ENCODE measurements at regions not wholly inside any gene's neighbourhood (a gene's known extent, or its start where the extent isn't known, plus 50 kb on each side); places are given as distances from the start of the nearest gene placed in this dataset.

GRCh38 chr4:53714236-53715140, 123.2 kb upstream of the LNX1 start:
- TF ChIP-seq CTCF (IDR thresholded peaks at IDR 0.05) = no peak
- DNase-seq (no peak), ATAC-seq (no peak)
- peaks cover 0 to 4% (median 0%) of the 10 kb centered on the region in 7 donors for H3K27me3 ChIP-seq
- no peak overlapping the region for H3K4me3 ChIP-seq
- intact Hi-C loops (cut with DNase I) = loop anchor here in 4 of 10 donors (5.0 to 10.0 kb wide), 3 partner anchors 188 to 193 kb away; no protein-coding TSS in a partner anchor
- H3K9me3 ChIP-seq = no peaks in the 10 kb centered on the region
- H3K4me1 ChIP-seq = peaks cover 0 to 13% (median 0%) of the 10 kb centered on the region in 9 donors
- peak overlapping the region in 1 of 10 donors; percentile 22 for H3K27ac ChIP-seq
- no peaks in the 10 kb centered on the region for H3K36me3 ChIP-seq
- WGBS, 2 donors = 86 to 91% methylated on average over 6 of the region's 6 CpGs

GRCh38 chr4:53713767-53714166, 122.5 kb upstream of the LNX1 start:
- H3K27me3 ChIP-seq = peaks cover 0 to 6% (median 0%) of the 10 kb centered on the region in 7 donors
- peak overlapping the region in 1 of 10 donors; percentile 22 for H3K27ac ChIP-seq
- no peak overlapping the region for H3K4me3 ChIP-seq
- ATAC-seq (no peak), DNase-seq (no peak)
- H3K4me1 ChIP-seq = peaks cover 0 to 13% (median 0%) of the 10 kb centered on the region in 9 donors
- H3K9me3 ChIP-seq = no peaks in the 10 kb centered on the region
- H3K36me3 ChIP-seq = no peaks in the 10 kb centered on the region
- intact Hi-C loops (cut with DNase I) = loop anchor here in 4 of 10 donors (5.0 to 10.0 kb wide), 3 partner anchors 189 to 194 kb away; no protein-coding TSS in a partner anchor
- TF ChIP-seq CTCF (IDR thresholded peaks at IDR 0.05) = no peak

- no peak for ATAC-seq
- Histone ChIP-seq H3K9me3 (no peaks in the 10 kb centered on the region), H3K4me1 (peaks cover 0 to 13% (median 0%) of the 10 kb centered on the region in 9 donors), H3K36me3 (no peaks in the 10 kb centered on the region), H3K4me3 (no peak overlapping the region), H3K27ac (no peak overlapping the region), H3K27me3 (peaks cover 0 to 6% (median 0%) of the 10 kb centered on the region in 7 donors)
- no peak for TF ChIP-seq CTCF (IDR thresholded peaks at IDR 0.05)
- 64 to 90% methylated on average over 3 of the region's 3 CpGs for WGBS, 2 donors
- intact Hi-C loops (cut with DNase I) = loop anchor here in 4 of 10 donors (5.0 to 10.0 kb wide), 3 partner anchors 189 to 194 kb away; no protein-coding TSS in a partner anchor
- no peak for DNase-seq
Observed at GRCh38 chr4:53713296-53713695, 122.0 kb upstream of the LNX1 start.

GRCh38 chr4:53712408-53713020, 121.2 kb upstream of the LNX1 start:
- DNase-seq (no peak), ATAC-seq (no peak)
- Histone ChIP-seq H3K36me3 (no peaks in the 10 kb centered on the region), H3K27ac (no peak overlapping the region), H3K27me3 (peaks cover 0 to 6% (median 0%) of the 10 kb centered on the region in 7 donors), H3K4me1 (peaks cover 0 to 11% (median 0%) of the 10 kb centered on the region in 9 donors), H3K4me3 (no peak overlapping the region), H3K9me3 (no peaks in the 10 kb centered on the region)
- TF ChIP-seq CTCF (IDR thresholded peaks at IDR 0.05) = no peak
- WGBS, 2 donors = 46 to 51% methylated on average over 8 of the region's 8 CpGs
- intact Hi-C loops (cut with DNase I) = loop anchor here in 4 of 10 donors (5.0 to 10.0 kb wide), 3 partner anchors 190 to 195 kb away; no protein-coding TSS in a partner anchor
